HT1080 (cell line): ENCODE measurements at regions not wholly inside any gene's neighbourhood (a gene's known extent, or its start where the extent isn't known, plus 50 kb on each side); places are given as distances from the start of the nearest gene placed in this dataset.
"Not testable (repeated sequence)": the region's sequence is repeated elsewhere in the genome, so short reads cannot be mapped to it uniquely, and the experiment has no call there.

Experiments used
- DNase-seq: peaks from one replicate; pipeline ENCODE4 v3.0.0-alpha.2; 2015; ENCODE audit warnings: low read depth

DNA sequence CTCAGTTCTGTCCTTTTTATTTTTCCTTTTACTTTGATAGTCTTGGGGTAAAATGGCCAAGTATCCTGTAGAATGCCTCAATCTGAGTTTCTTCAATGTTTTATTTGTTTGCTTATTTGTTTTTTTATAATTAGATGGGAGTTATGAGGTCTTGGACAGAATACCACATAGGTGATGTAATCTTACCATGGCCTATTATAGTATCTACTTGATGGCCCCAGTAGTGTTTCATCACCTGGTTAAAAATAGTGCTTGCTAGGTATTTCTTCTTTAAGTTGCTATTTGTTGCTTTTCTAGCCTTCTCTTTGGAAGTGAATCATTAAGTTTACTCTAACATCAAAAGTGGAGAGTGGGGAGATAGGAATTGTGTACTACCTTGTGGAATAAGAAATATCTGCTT is 1020.0 kb upstream of the KCND2 start:
- no peak for DNase-seq

GRCh38 chr7:119254742-119255141 is 1018.2 kb upstream of the KCND2 start:
- peak; percentile 20 for DNase-seq

DNA sequence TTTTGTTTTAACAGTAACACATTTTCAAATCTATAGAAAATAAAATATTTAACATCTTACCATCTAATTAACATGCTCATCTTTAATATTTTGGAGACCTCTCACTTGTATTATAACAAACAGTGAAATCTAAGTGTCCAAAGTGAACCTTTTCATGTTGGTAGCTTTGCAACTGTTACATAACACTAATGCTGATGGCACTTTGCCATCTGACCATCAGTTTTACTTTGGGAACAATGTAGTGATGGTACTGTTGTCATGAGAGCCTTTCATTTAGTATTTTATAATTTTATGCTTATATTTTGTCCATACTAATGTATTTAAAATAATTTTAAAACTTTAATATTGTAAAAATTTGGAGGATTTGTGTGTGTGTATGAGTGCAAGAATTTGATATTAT is 1017.0 kb upstream of the KCND2 start:
- DNase-seq: no peak

DNA sequence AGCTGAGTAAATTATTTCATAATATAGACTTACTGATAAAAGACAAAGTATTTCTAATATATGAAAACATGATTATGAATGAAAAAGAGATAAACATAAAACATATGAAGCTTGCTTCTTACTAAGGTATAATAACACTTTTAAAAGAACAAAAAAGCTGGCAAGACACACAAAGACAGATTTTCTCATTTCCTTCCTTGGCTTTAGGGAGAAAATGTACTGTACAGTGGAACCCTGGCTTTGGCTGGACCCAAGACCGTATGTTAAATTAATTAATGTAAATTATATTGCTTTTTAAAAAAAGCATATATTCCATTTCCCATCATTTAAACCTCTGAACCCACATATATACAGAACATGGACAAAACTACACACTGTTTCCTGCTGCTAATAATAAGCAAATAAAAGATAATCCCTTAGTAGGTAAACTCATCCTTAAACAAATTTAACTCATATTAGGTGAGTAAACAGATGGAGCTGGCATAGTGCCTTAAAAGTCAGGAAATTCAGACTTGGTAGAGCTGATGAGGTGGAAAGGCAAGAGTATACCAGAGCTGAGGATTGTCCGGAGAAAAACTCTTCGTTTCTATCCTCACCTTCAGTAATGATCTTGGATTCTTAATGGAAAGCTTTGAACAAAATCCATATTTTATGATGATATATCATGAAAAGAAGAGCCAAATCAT is 1016.4 kb upstream of the KCND2 start:
- no peak for DNase-seq

DNA sequence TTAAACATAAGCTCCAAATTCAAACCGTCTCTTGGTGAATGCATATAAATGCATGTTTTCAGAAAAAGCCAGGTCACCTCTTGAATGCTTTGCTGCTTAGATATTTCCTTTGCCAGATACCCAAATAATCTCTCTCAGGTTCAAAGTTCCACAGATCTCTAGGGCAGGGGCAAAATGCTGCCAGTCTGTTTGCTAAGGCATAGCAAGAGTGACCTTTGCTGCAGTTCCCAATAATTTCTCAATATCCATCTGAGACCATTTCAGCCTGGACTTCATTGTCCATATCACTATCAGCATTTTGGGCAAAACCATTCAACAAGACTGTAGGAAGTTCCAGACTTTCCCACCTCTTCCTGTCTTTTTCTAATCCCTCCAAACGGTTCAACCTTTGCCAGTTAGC is 1006.2 kb upstream of the KCND2 start:
- DNase-seq: not testable (repeated sequence)

DNA sequence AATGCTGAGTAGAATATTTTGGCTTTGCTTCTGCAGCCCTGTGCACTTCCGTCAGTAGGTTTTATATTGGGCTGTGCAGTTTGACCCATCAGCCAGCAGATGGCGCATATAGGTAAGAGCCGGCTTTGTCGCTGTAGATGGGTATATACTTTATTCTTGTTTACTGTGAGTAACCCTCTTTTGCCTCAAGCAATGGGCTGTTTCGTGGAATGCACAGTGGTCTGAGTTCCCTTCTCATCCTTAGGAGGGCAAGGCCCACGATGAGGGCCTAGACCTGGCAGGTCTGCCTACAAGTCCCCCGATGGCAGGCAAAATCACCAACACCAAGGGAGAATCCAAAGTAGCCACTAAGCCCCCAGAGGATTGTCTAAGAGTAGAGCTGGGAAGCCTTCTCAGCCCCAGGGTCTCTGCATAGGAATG is 1002.9 kb upstream of the KCND2 start:
- DNase-seq: peak; percentile 66

DNA sequence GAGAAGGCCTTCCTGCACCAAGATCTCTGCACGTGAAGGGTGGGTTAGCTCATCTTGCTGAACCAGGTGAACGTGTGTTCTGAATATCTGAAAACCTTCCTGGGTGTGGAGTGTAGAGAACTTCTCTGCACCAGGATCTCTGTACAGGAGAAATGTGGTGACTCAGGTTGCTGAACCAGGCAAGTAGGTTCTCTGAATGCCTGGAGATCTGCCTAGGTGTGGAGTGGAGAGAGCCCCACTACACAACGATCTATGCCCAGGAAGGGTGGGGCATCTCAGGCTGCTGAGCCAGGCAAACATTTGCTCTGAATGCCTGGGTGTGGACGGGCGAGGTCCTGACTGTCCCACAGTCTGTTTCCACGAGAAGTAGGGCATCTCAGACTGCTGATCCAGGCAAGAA is 1002.3 kb upstream of the KCND2 start:
- no peak for DNase-seq

DNA sequence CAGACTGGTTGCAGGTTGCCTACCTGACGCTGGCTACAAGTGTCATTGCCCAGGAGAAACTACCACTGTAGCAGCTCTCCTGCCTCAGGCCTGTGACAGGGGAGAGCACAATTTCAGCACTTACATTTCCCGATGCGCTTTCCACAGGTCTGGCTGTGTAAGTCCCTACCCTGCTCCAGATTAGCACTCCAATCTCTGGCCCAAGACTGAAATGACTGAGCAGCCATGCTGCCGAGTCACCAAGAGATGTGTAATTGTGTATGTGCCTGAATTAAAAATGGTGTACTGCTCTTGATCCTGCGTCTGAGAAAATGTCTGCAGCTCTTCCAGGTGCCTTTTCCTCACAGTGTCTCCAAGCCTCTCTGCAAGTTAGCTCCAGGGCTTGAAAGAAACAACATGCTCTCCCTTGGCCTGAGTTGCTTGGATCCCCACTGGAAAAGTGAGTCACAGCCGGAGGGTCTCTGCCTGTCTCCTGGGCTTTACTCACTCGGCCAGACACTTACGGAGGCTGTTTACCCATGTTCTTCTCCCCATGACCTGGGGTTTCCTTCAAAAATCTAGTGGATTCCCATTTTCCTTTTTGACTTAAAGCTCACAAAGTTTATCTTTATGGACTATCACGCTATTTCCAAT is 1001.7 kb upstream of the KCND2 start:
- DNase-seq: no peak

- DNase-seq: no peak
Measured at GRCh38 chr7:119281181-119281846, 991.7 kb upstream of the KCND2 start.

DNA sequence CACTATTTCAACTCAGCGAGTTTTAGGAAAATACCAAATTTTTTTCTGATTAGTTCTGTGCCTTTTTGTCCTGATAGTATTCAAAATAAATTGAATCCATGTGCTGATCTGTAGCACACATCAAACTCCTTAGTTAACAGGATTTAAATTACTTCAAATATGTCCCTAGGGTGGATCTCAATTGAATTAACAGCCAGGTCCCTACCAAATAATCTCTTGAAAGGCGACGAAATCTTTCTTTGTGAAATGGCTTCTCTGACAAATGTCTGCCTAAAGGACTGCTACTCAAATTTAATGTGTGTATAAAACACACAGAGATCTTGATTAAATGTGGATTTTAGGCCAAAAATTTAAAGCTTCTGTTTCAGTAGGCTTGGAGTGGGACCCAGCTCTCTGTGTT is 989.6 kb upstream of the KCND2 start:
- no peak for DNase-seq

- no peak for DNase-seq
Measured at GRCh38 chr7:119288416-119288815, 984.6 kb upstream of the KCND2 start.

DNA sequence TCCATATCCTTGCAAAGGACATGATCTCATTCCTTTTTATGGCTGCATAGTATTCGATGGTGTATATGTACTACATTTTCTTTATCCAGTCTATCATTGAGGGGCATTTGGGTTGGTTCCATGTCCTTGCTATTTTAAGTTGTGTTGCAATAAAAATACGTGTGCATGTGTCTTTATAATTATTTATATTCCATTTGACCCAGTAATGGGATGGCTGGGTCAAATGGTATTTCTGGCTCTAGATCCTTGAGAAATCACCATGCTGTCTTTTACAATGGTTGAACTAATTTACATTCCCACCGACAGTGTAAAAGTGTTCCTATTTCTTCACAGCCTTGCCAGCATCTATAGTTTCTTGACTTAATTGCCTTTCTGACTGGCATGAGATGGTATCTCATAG is 972.6 kb upstream of the KCND2 start:
- not testable (repeated sequence) for DNase-seq

DNA sequence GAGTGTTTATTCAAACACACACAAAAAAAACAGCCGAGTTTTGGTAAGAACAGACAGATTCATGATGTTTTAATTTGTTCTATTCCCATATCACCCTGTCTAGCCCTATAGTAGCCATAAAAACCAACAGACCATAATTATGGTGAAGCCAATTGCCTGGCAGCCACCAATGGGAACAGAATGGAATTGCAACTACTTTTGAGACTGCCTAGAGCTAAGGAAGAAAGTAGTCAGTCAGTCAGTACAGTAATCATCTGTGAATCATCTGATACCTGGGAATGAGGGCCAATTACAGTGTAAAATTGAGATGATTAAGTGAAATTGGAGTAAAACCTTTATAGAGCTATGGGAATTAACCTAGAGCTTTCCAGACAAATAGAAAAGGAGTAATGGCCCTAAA is 952.7 kb upstream of the KCND2 start:
- peak; percentile 13 for DNase-seq

- no peak for DNase-seq
Measured at GRCh38 chr7:119329715-119330114, 943.3 kb upstream of the KCND2 start.

DNA sequence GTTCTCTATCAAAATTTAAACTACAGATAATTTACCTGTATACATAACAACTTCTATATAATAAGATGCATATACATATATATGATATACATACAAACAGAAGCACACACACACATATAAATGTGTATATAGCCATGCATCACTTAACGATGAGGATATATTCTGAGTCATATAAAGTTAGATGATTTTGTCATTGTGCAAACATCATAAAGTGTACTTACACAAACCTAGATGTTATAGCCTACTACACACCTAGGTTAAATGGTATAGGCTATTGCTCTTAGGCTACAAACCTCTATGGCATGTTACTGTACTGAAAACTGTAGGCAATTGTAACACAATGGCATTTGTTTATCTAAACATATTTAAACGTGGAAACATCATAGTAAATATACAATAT is 937.6 kb upstream of the KCND2 start:
- no peak for DNase-seq

- no peak for DNase-seq
Measured at GRCh38 chr7:119341822-119342221, 931.2 kb upstream of the KCND2 start.

DNA sequence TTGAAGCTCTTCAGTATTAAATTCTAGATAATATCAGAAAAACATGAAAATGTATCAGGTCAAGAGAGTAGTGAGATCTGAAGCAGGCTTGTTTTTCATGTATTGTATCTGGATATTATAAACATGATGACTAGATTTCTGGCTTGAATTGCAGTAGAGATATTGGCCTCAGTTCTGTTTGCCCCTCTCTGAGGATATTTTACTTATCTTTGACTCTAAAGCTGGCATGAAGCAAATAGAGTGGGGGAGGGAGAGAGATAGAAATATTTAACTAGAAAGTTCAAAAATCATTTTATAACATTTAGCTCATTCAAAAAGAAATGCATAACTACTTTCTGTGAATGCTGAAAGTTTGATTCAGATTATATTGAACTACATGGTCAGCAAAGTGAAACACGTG is 929.7 kb upstream of the KCND2 start:
- DNase-seq: no peak

DNA sequence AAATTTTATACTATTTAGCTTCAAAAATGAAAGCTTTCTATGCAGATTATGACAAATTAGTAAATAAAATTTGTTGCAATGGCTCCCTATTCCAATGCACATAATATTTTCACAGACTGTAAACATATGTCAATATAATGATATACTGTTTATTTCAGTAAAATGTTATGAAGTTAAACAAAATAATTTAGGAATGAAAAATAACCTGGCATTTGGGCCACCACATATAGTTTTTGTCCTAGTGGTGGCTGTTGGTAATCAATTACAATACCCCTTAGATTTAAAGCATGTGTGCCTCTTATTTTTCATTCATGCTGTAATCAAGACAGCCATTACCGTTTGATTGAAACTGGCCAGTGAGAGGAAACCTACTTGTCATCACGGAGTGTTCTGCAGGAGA is 928.5 kb upstream of the KCND2 start:
- DNase-seq: no peak

GRCh38 chr7:119348491-119348890 is 924.5 kb upstream of the KCND2 start:
- DNase-seq: no peak

- DNase-seq: no peak
Measured at GRCh38 chr7:119350334-119350733, 922.6 kb upstream of the KCND2 start.

GRCh38 chr7:119351320-119351719 is 921.7 kb upstream of the KCND2 start:
- no peak for DNase-seq

DNA sequence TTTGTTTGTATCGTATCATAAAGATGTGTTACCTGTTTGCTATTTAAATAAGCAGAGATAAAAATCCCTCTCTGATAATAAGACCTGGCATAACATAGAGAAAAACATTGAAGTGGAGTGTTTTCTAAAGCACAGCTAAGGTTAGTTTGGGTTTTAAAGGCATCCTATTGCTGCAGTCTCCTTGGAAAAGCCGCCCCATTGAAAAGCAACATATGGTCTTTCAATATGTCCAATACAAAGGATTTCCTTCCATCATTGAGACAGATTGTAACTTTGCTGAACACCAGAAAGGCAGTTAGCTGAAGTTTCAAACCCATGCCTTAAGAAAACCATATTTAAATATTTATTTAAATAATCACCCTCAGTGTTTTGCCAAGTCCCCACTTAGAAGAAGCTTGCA is 898.5 kb upstream of the KCND2 start:
- DNase-seq: no peak

DNA sequence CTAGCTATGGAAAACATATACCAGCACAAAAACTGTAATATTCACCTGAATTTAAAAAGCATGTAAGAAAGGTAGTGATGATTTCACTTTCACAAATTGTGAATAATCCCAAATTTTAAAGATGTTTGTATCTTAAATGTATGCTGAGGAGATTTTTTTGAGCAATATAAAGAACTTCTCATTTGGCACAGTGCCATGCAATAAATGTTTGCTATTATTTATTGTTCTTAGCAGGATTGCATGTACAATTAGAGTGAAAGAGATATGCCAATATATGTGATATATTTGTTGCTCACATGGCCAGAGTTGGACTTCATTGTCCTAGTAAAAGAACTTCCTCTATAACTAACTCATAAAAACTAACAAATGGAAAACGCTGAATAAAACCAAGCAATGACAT is 895.1 kb upstream of the KCND2 start:
- no peak for DNase-seq
